ENCODE measurements at regions not wholly inside any gene's neighbourhood (a gene's known extent, or its start where the extent isn't known, plus 50 kb on each side); places are given as distances from the start of the nearest gene placed in this dataset.

- Histone ChIP-seq H3F3A (replicated peaks; ENCODE audit: low read depth) (no peaks in the 10 kb centered on the region), H3K79me2 (replicated peaks; ENCODE audit: insufficient read depth) (no peaks in the 10 kb centered on the region), H3K4me2 (no peak overlapping the region), H3K27ac (ENCODE audit: low read depth) (no peak overlapping the region), H3K4me1 (ENCODE audit: insufficient read depth) (peaks cover 4% of the 10 kb centered on the region; the same call in 1 of the 2 replicates), H2AFZ (peak overlapping the region; percentile 61; the same call in 1 of the 2 replicates), H3K4me3 (no peak overlapping the region), H3K9me2 (ENCODE audit: insufficient read depth) (no peaks in the 10 kb centered on the region), H3K27me3 (ENCODE audit: insufficient read depth) (no peaks in the 10 kb centered on the region), H3K36me3 (ENCODE audit: insufficient read depth) (no peaks in the 10 kb centered on the region), H4K20me1 (replicated peaks; ENCODE audit: insufficient read depth) (no peaks in the 10 kb centered on the region)
- Mint-ChIP-seq H3K4me3 (no peak overlapping the region), H3K9me3 (no peaks in the 10 kb centered on the region), H3K36me3 (ENCODE audit: low read depth) (no peaks in the 10 kb centered on the region), H3K27ac (no peak overlapping the region), H3K27me3 (ENCODE audit: insufficient read depth, low read depth, poor library complexity) (no peaks in the 10 kb centered on the region), H3K4me1 (peaks cover 9% of the 10 kb centered on the region; the same call in 2 of the 3 replicates)
- ATAC-seq (no peak), DNase-seq (ENCODE audit: low spot score) (no peak)
- TF ChIP-seq REST (IDR thresholded peaks at IDR 0.05; ENCODE audit: unreplicated experiment) (no peak), STAT1 (IDR thresholded peaks at IDR 0.05; ENCODE audit: unreplicated experiment) (no peak), ZNF331 (CRISPR knock-in tag; IDR thresholded peaks at IDR 0.05; ENCODE audit: low read depth) (no peak), ETS1 (IDR thresholded peaks at IDR 0.05) (no peak), ZNF462 (CRISPR knock-in tag; IDR thresholded peaks at IDR 0.05) (no peak), CREB1 (CRISPR knock-in tag; IDR thresholded peaks at IDR 0.05; ENCODE audit: low read depth) (no peak), ZNF114 (CRISPR knock-in tag; IDR thresholded peaks at IDR 0.05) (no peak), CTCF (conservative IDR thresholded peaks at IDR 0.05; ENCODE audit: low read depth in 2 of 2) (no peak), EZH2phosphoT487 (IDR thresholded peaks at IDR 0.05; ENCODE audit: unreplicated experiment) (no peak), EZH2 (IDR thresholded peaks at IDR 0.05; ENCODE audit: low read depth, unreplicated experiment) (no peak), POLR2AphosphoS5 (IDR thresholded peaks at IDR 0.05; ENCODE audit: low read depth) (no peak), NANOG (IDR thresholded peaks at IDR 0.05; ENCODE audit: borderline replicate concordance) (no peak), JUNB (IDR thresholded peaks at IDR 0.05; ENCODE audit: unreplicated experiment) (no peak)
These were observed 66.5 kb downstream of the RNF6 start for GRCh38 chr13:26155568-26155967.

Data from GM23338 (cell line).